Osteoblast (primary cell): ENCODE measurements at regions not wholly inside any gene's neighbourhood (a gene's known extent, or its start where the extent isn't known, plus 50 kb on each side); places are given as distances from the start of the nearest gene placed in this dataset.

Source experiments
- DNase-seq: peaks from one replicate; pipeline ENCODE4 v3.0.0; 2011; ENCODE audit warnings: low spot score, mixed read lengths; ENCODE audit not compliant: insufficient read length; ENCODE audit errors: missing footprints
- H2AFZ ChIP-seq: 2 replicates; pipeline ENCODE4 v1.6.0; 2011; ENCODE audit warnings: mild to moderate bottlenecking, low read length
- H3K27ac ChIP-seq: 2 replicates; pipeline ENCODE4 v1.5.1; 2011; ENCODE audit warnings: mild to moderate bottlenecking, low read depth, low read length, moderate library complexity
- H3K27me3 ChIP-seq: 2 replicates; pipeline ENCODE4 v1.6.0; 2012; ENCODE audit warnings: mild to moderate bottlenecking, control low read depth, inconsistent platforms, low read length, moderate library complexity; ENCODE audit not compliant: insufficient read depth
- H3K36me3 ChIP-seq: 2 replicates; pipeline ENCODE4 v1.5.1; 2011; ENCODE audit warnings: mild to moderate bottlenecking, low read length, control low read depth, moderate library complexity; ENCODE audit not compliant: insufficient read depth
- H3K4me1 ChIP-seq: 2 replicates; pipeline ENCODE4 v1.5.1; 2011; ENCODE audit warnings: mild to moderate bottlenecking, low read length, control low read depth, moderate library complexity; ENCODE audit not compliant: insufficient read depth
- H3K4me2 ChIP-seq: 2 replicates; pipeline ENCODE4 v1.6.0; 2011; ENCODE audit warnings: mild to moderate bottlenecking, low read length; ENCODE audit not compliant: insufficient read depth
- H3K4me3 ChIP-seq: fragments of 200-600 bp; sonication (generic); 3 replicates; pipeline ENCODE4 v1.5.1; 2012; ENCODE audit warnings: mild to moderate bottlenecking, low read length, inconsistent platforms; ENCODE audit not compliant: insufficient read depth
- H3K79me2 ChIP-seq: 2 replicates; pipeline ENCODE4 v1.6.0; 2012; ENCODE audit warnings: mild to moderate bottlenecking, low read length, control low read depth, inconsistent platforms; ENCODE audit not compliant: insufficient read depth
- H3K9me3 ChIP-seq: 2 replicates; pipeline ENCODE4 v1.5.1; 2011; ENCODE audit warnings: low read depth, low read length, control low read depth
- H4K20me1 ChIP-seq: 2 replicates; pipeline ENCODE4 v1.6.0; 2012; ENCODE audit warnings: mild to moderate bottlenecking, low read length, control low read depth; ENCODE audit not compliant: insufficient read depth
- CTCF ChIP-seq: IDR thresholded peaks from 2 replicates; pipeline ENCODE4 v1.5.1; 2011; ENCODE audit warnings: mild to moderate bottlenecking, low read depth, low read length, moderate library complexity; ENCODE audit errors: extremely low read depth

- Histone ChIP-seq H4K20me1 (no peaks in the 10 kb centered on the region), H3K9me3 (no peaks in the 10 kb centered on the region), H3K27ac (no peak overlapping the region), H2AFZ (no peak overlapping the region), H3K4me1 (no peaks in the 10 kb centered on the region), H3K4me2 (no peak overlapping the region), H3K27me3 (no peaks in the 10 kb centered on the region), H3K36me3 (no peaks in the 10 kb centered on the region), H3K4me3 (no peak overlapping the region), H3K79me2 (no peaks in the 10 kb centered on the region)
- DNase-seq: no peak
- no peak for TF ChIP-seq CTCF
These were observed 175.1 kb upstream of the MSX2 start for GRCh38 chr5:174549254-174549653.

- Histone ChIP-seq H3K79me2 (no peaks in the 10 kb centered on the region), H3K4me1 (no peaks in the 10 kb centered on the region), H3K4me2 (no peak overlapping the region), H3K9me3 (no peaks in the 10 kb centered on the region), H4K20me1 (no peaks in the 10 kb centered on the region), H3K27ac (no peak overlapping the region), H3K4me3 (no peak overlapping the region), H3K36me3 (no peaks in the 10 kb centered on the region), H2AFZ (no peak overlapping the region), H3K27me3 (no peaks in the 10 kb centered on the region)
- DNase-seq: no peak
- no peak for TF ChIP-seq CTCF
These were observed 174.4 kb upstream of the MSX2 start for GRCh38 chr5:174550026-174550425.

- no peak overlapping the region for H3K4me2 ChIP-seq
- H3K4me1 ChIP-seq: no peaks in the 10 kb centered on the region
- no peaks in the 10 kb centered on the region for H3K9me3 ChIP-seq
- no peaks in the 10 kb centered on the region for H3K79me2 ChIP-seq
- TF ChIP-seq CTCF: no peak
- H3K36me3 ChIP-seq: no peaks in the 10 kb centered on the region
- H4K20me1 ChIP-seq: no peaks in the 10 kb centered on the region
- no peak overlapping the region for H3K4me3 ChIP-seq
- H2AFZ ChIP-seq: no peak overlapping the region
- no peaks in the 10 kb centered on the region for H3K27me3 ChIP-seq
- H3K27ac ChIP-seq: no peak overlapping the region
- DNase-seq: no peak
These were observed 172.0 kb upstream of the MSX2 start for GRCh38 chr5:174552428-174552827.

GRCh38 chr5:174553556-174553955 lies 170.8 kb upstream of the MSX2 start:
- TF ChIP-seq CTCF: no peak
- no peak for DNase-seq
- H3K4me2 ChIP-seq: no peak overlapping the region

More at GRCh38 chr5:174553556-174553955, 170.8 kb upstream of the MSX2 start:
- Histone ChIP-seq H2AFZ (no peak overlapping the region), H4K20me1 (no peaks in the 10 kb centered on the region), H3K9me3 (no peaks in the 10 kb centered on the region), H3K79me2 (no peaks in the 10 kb centered on the region), H3K27ac (no peak overlapping the region), H3K4me1 (no peaks in the 10 kb centered on the region), H3K4me3 (no peak overlapping the region), H3K27me3 (no peaks in the 10 kb centered on the region), H3K36me3 (no peaks in the 10 kb centered on the region)
